Sigmoid colon (tissue), 6 donors: ENCODE measurements at regions not wholly inside any gene's neighbourhood (a gene's known extent, or its start where the extent isn't known, plus 50 kb on each side); places are given as distances from the start of the nearest gene placed in this dataset.

Experiments used
- DNase-seq: peaks from one replicate; pipeline ENCODE4 v3.0.0-alpha.2; 2019
- H3K27ac ChIP-seq, 4 donors: fragments of 200-600 bp; sonication (generic); one replicate each; pipeline ENCODE4 v1.5.1; 2016 to 2019; ENCODE audit warnings: mild to moderate bottlenecking in 1 of 4
- H3K27me3 ChIP-seq, 3 donors: fragments of 200-600 bp; sonication (generic); one replicate each; pipeline ENCODE4 v1.5.1; 2019; ENCODE audit warnings: mild to moderate bottlenecking in 1 of 3
- H3K36me3 ChIP-seq, 4 donors: fragments of 200-600 bp; sonication (generic); one replicate each; pipeline ENCODE4 v1.5.1; 2016 to 2019
- H3K4me1 ChIP-seq, 4 donors: fragments of 200-600 bp; sonication (generic); one replicate each; pipeline ENCODE4 v1.5.1; 2017 to 2019
- H3K4me3 ChIP-seq, 4 donors: fragments of 200-600 bp; sonication (generic); one replicate each; pipeline ENCODE4 v1.5.1; 2017 to 2019; ENCODE audit warnings: mild to moderate bottlenecking in 2 of 4, moderate library complexity in 1 of 4
- H3K9me3 ChIP-seq, 4 donors: fragments of 200-600 bp in 3 of 4; sonication (generic) in 3 of 4; one replicate each; pipeline versions ENCODE4 v1.5.1 to v1.6.1; 2013 to 2019
- EP300 ChIP-seq, 4 donors: sonication (generic); formaldehyde crosslinking; IDR thresholded peaks; one replicate each; pipeline ENCODE4 v1.6.1; 2017; ENCODE audit warnings: antibody characterized with exemption in 4 of 4
- POLR2A ChIP-seq, 2 donors: fragments of 450-650 bp; IDR thresholded peaks; one replicate each; pipeline ENCODE4 v1.6.1; 2016; ENCODE audit warnings: antibody characterized with exemption in 2 of 2, mild to moderate bottlenecking in 2 of 2, moderate library complexity in 2 of 2
- POLR2AphosphoS5 ChIP-seq, 4 donors: sonication (generic); formaldehyde crosslinking; IDR thresholded peaks; one replicate each; pipeline ENCODE4 v1.6.1; 2017; ENCODE audit warnings: antibody characterized with exemption in 4 of 4
- WGBS, 2 donors: extraction: QIAGEN DNeasy Blood & Tissue Kit; methylation state at CpG; one replicate each; pipeline ENCODE4 v1.1.7; 2013; 5-methylcytosine and 5-hydroxymethylcytosine counted together
- intact Hi-C: fragments of 100-400 bp; cut with DNase I; formaldehyde crosslinking; loops from one replicate; pipeline ENCODE4 v1.15.1; 2023
- TF ChIP-seq, protein P1 (sequence below), 4 experiments: fragments of 450-650 bp in 3 of 4; fragments of 200-600 bp in 1 of 4; IDR thresholded peaks; one replicate each; pipeline ENCODE4 v1.5.1; 2016 to 2019; ENCODE audit warnings: antibody characterized with exemption in 4 of 4, mild to moderate bottlenecking in 3 of 4, moderate library complexity in 2 of 4
- donor health status: healthy with polysubstance abuse.
- donor health status: healthy.

GRCh38 chr5:101424530-101425175, 521.6 kb upstream of the ST8SIA4 start:
- Histone ChIP-seq H3K9me3 (no peaks in the 10 kb centered on the region), H3K27ac (no peak overlapping the region)
- WGBS, 2 donors = 40 to 47% methylated on average over 2 of the region's 2 CpGs

GRCh38 chr5:101418713-101419118, 515.6 kb upstream of the ST8SIA4 start:
- intact Hi-C loops = no loop called here
- H3K4me1 ChIP-seq = peaks cover 0 to 10% (median 0%) of the 10 kb centered on the region in 4 donors
- H3K9me3 ChIP-seq = no peaks in the 10 kb centered on the region
- no peak overlapping the region for H3K4me3 ChIP-seq
- H3K27me3 ChIP-seq = no peaks in the 10 kb centered on the region
- H3K36me3 ChIP-seq = no peaks in the 10 kb centered on the region
- WGBS, 2 donors = 4 to 14% methylated on average over 1 of the region's 1 CpG
- TF ChIP-seq, protein P1, sequence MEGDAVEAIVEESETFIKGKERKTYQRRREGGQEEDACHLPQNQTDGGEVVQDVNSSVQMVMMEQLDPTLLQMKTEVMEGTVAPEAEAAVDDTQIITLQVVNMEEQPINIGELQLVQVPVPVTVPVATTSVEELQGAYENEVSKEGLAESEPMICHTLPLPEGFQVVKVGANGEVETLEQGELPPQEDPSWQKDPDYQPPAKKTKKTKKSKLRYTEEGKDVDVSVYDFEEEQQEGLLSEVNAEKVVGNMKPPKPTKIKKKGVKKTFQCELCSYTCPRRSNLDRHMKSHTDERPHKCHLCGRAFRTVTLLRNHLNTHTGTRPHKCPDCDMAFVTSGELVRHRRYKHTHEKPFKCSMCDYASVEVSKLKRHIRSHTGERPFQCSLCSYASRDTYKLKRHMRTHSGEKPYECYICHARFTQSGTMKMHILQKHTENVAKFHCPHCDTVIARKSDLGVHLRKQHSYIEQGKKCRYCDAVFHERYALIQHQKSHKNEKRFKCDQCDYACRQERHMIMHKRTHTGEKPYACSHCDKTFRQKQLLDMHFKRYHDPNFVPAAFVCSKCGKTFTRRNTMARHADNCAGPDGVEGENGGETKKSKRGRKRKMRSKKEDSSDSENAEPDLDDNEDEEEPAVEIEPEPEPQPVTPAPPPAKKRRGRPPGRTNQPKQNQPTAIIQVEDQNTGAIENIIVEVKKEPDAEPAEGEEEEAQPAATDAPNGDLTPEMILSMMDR (IDR thresholded peaks at IDR 0.05) = no peak
- TF ChIP-seq POLR2A (IDR thresholded peaks at IDR 0.05) (no peak), POLR2AphosphoS5 (IDR thresholded peaks at IDR 0.05) (no peak), EP300 (IDR thresholded peaks at IDR 0.05) (no peak)
- H3K27ac ChIP-seq = no peak overlapping the region
- DNase-seq = no peak

More at GRCh38 chr5:101424530-101425175, 521.6 kb upstream of the ST8SIA4 start:
- no peaks in the 10 kb centered on the region for H3K4me1 ChIP-seq
- intact Hi-C loops = no loop called here
- TF ChIP-seq POLR2AphosphoS5 (IDR thresholded peaks at IDR 0.05) (no peak), EP300 (IDR thresholded peaks at IDR 0.05) (no peak), POLR2A (IDR thresholded peaks at IDR 0.05) (no peak)
- TF ChIP-seq, protein P1 (IDR thresholded peaks at IDR 0.05) = no peak
- no peak overlapping the region for H3K4me3 ChIP-seq
- H3K36me3 ChIP-seq = no peaks in the 10 kb centered on the region
- H3K27me3 ChIP-seq = no peaks in the 10 kb centered on the region
- DNase-seq = no peak

GRCh38 chr5:101404531-101404930, 501.4 kb upstream of the ST8SIA4 start:
- TF ChIP-seq POLR2AphosphoS5 (IDR thresholded peaks at IDR 0.05) = no peak
- Histone ChIP-seq H3K9me3 (no peaks in the 10 kb centered on the region), H3K4me3 (no peak overlapping the region), H3K27me3 (no peaks in the 10 kb centered on the region), H3K36me3 (no peaks in the 10 kb centered on the region), H3K4me1 (no peaks in the 10 kb centered on the region), H3K27ac (no peak overlapping the region)
- 35 to 71% methylated on average over 1 of the region's 1 CpG for WGBS, 2 donors
- intact Hi-C loops = no loop called here
- DNase-seq = no peak

- Histone ChIP-seq H3K27ac (no peak overlapping the region), H3K36me3 (no peaks in the 10 kb centered on the region), H3K27me3 (no peaks in the 10 kb centered on the region), H3K9me3 (no peaks in the 10 kb centered on the region), H3K4me3 (no peak overlapping the region), H3K4me1 (no peaks in the 10 kb centered on the region)
- TF ChIP-seq, protein P1 (IDR thresholded peaks at IDR 0.05) = no peak
- TF ChIP-seq EP300 (IDR thresholded peaks at IDR 0.05) (no peak), POLR2A (IDR thresholded peaks at IDR 0.05) (no peak), POLR2AphosphoS5 (IDR thresholded peaks at IDR 0.05) (no peak)
- intact Hi-C loops = no loop called here
- DNase-seq = no peak
- 63 to 70% methylated on average over 5 of the region's 5 CpGs for WGBS, 2 donors
These were observed 490.8 kb upstream of the ST8SIA4 start for GRCh38 chr5:101393795-101394450.

DNA sequence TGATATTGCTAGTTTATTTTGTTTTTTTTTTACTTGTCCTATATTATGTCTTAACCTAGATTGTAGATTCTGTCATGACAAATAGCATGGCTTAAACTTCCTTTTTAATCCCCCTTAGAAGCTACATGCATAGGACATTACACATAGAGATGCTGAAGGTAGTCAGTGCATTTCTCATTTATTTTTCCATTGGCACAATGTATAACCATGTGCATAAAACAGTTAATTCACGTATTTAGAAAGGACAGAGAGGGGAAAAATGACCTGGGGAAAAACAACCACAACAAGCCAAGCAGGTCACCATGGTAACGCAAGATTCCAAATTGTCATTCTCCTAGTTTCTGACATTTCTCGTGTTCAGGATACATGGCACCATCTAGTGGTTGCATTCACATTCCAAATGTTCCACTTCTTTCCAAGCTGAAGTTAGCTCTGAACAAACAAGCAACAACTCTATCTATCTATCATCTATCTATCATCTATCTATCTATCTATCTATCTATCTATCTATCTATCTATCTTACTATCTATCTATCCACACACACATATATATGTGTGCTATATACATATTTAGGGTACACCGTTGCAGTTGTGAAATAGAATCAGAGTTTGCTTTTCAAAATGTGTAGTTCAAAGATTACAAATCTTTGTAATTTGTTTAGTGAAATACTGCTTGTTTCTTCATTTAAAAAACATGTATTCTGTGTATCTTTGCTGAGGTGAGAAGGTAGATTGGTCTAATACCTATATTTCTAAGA, 487.2 kb upstream of the ST8SIA4 start:
- DNase-seq = no peak
- no peak overlapping the region for H3K27ac ChIP-seq
- H3K27me3 ChIP-seq = no peaks in the 10 kb centered on the region
- no peaks in the 10 kb centered on the region for H3K9me3 ChIP-seq
- WGBS, 2 donors = 11 to 24% methylated on average over 4 of the region's 4 CpGs
- intact Hi-C loops = no loop called here
- no peak overlapping the region for H3K4me3 ChIP-seq
- TF ChIP-seq EP300 (IDR thresholded peaks at IDR 0.05) = no peak
- TF ChIP-seq, protein P1 (IDR thresholded peaks at IDR 0.05) = peak in 3 of 4 experiments; percentile 12 to 35 (median 13)
- H3K36me3 ChIP-seq = no peaks in the 10 kb centered on the region
- H3K4me1 ChIP-seq = no peaks in the 10 kb centered on the region
